Liver (tissue), 7 donors: ENCODE measurements at regions not wholly inside any gene's neighbourhood (a gene's known extent, or its start where the extent isn't known, plus 50 kb on each side); places are given as distances from the start of the nearest gene placed in this dataset.

ENCODE experiments used
- DNase-seq: peaks from one replicate; pipeline ENCODE4 v3.0.0-alpha.2; 2017; ENCODE audit warnings: low spot score
- H3K27ac ChIP-seq, 2 donors: one replicate each; pipeline ENCODE4 v1.7.0; 2013; ENCODE audit warnings: inconsistent platforms in 2 of 2, low read length in 2 of 2, control low read depth in 1 of 2, low read depth in 1 of 2, mild to moderate bottlenecking in 1 of 2
- H3K27me3 ChIP-seq, 4 donors: one replicate each; pipeline versions ENCODE4 v1.6.1 to v1.7.0; 2013; ENCODE audit warnings: low read length in 3 of 4, inconsistent platforms in 1 of 4, mild to moderate bottlenecking in 1 of 4, moderate library complexity in 1 of 4; ENCODE audit not compliant: control insufficient read depth in 4 of 4, insufficient read depth in 4 of 4
- H3K36me3 ChIP-seq, 4 donors: one replicate each; pipeline versions ENCODE4 v1.6.1 to v1.7.0; 2013; ENCODE audit warnings: low read length in 3 of 4, mild to moderate bottlenecking in 3 of 4, low read depth in 1 of 4, moderate library complexity in 1 of 4; ENCODE audit not compliant: control insufficient read depth in 4 of 4, insufficient read depth in 3 of 4
- H3K4me1 ChIP-seq, 4 donors: one replicate each; pipeline versions ENCODE4 v1.6.1 to v1.7.0; 2013; ENCODE audit warnings: low read length in 3 of 4, mild to moderate bottlenecking in 3 of 4, moderate library complexity in 1 of 4; ENCODE audit not compliant: control insufficient read depth in 4 of 4, insufficient read depth in 4 of 4
- H3K4me3 ChIP-seq, 3 donors: one replicate each; pipeline versions ENCODE4 v1.6.1 to v1.7.0; 2013; ENCODE audit warnings: low read length in 3 of 3, control low read depth in 1 of 3, low read depth in 1 of 3, mild to moderate bottlenecking in 1 of 3
- H3K9ac ChIP-seq, 2 donors: one replicate each; pipeline ENCODE4 v1.7.0; 2013; ENCODE audit warnings: low read length in 2 of 2, mild to moderate bottlenecking in 2 of 2, moderate library complexity in 2 of 2, control low read depth in 1 of 2, low read depth in 1 of 2
- H3K9me3 ChIP-seq, 4 donors: one replicate each; pipeline versions ENCODE4 v1.6.1 to v1.7.0; 2013; ENCODE audit warnings: low read length in 3 of 4; ENCODE audit not compliant: control insufficient read depth in 4 of 4
- EGR1 ChIP-seq, 2 donors: IDR thresholded peaks; 2 replicates each; pipeline ENCODE4 v1.6.1; 2016 to 2018; ENCODE audit warnings: antibody characterized with exemption in 2 of 2, low read depth in 2 of 2
- FOXA1 ChIP-seq: IDR thresholded peaks from 2 replicates; pipeline ENCODE4 v1.6.1; 2016; ENCODE audit warnings: antibody characterized with exemption
- GABPA ChIP-seq, 2 donors: IDR thresholded peaks in 1 of 2; conservative IDR thresholded peaks in 1 of 2; 2 replicates each; pipeline ENCODE4 v1.6.1; 2016; ENCODE audit warnings: antibody characterized with exemption in 2 of 2, mild to moderate bottlenecking in 1 of 2, moderate library complexity in 1 of 2
- HNF4A ChIP-seq, 2 donors: conservative IDR thresholded peaks; 2 replicates each; pipeline ENCODE4 v1.6.1; 2016; ENCODE audit warnings: antibody characterized with exemption in 2 of 2, mild to moderate bottlenecking in 2 of 2
- HNF4G ChIP-seq: IDR thresholded peaks from 2 replicates; pipeline ENCODE4 v1.6.1; 2016; ENCODE audit warnings: antibody characterized with exemption
- MAX ChIP-seq: IDR thresholded peaks from 2 replicates; pipeline ENCODE4 v1.6.1; 2016; ENCODE audit warnings: antibody characterized with exemption
- NR2F2 ChIP-seq: IDR thresholded peaks from 2 replicates; pipeline ENCODE4 v1.6.1; 2016; ENCODE audit warnings: antibody characterized with exemption
- RAD21 ChIP-seq, 2 donors: IDR thresholded peaks; 2 replicates each; pipeline ENCODE4 v1.6.1; 2016; ENCODE audit warnings: antibody characterized with exemption in 2 of 2, mild to moderate bottlenecking in 2 of 2
- REST ChIP-seq: IDR thresholded peaks from 2 replicates; pipeline ENCODE4 v1.6.1; 2016; ENCODE audit warnings: antibody characterized with exemption, mild to moderate bottlenecking
- RXRA ChIP-seq, 2 donors: IDR thresholded peaks; 2 replicates each; pipeline ENCODE4 v1.6.1; 2017 to 2018; ENCODE audit warnings: antibody characterized with exemption in 2 of 2, mild to moderate bottlenecking in 1 of 2
- SP1 ChIP-seq: IDR thresholded peaks from 2 replicates; pipeline ENCODE4 v1.6.1; 2018; ENCODE audit warnings: antibody characterized with exemption, mild to moderate bottlenecking
- TAF1 ChIP-seq: conservative IDR thresholded peaks from 2 replicates; pipeline ENCODE4 v1.6.1; 2016; ENCODE audit warnings: antibody characterized with exemption, mild to moderate bottlenecking
- YY1 ChIP-seq: IDR thresholded peaks from 2 replicates; pipeline ENCODE4 v1.6.1; 2016; ENCODE audit warnings: antibody characterized with exemption, mild to moderate bottlenecking
- ZBTB33 ChIP-seq: IDR thresholded peaks from 2 replicates; pipeline ENCODE4 v1.6.1; 2016; ENCODE audit warnings: antibody characterized with exemption
- WGBS: extraction: QIAGEN DNeasy Blood & Tissue Kit; methylation state at CpG from one replicate; pipeline ENCODE4 v1.1.7; 2013; 5-methylcytosine and 5-hydroxymethylcytosine counted together
- donor health status: healthy.
- donor health status: healthy.
- donor health status: healthy.
- donor health status: healthy.

DNA sequence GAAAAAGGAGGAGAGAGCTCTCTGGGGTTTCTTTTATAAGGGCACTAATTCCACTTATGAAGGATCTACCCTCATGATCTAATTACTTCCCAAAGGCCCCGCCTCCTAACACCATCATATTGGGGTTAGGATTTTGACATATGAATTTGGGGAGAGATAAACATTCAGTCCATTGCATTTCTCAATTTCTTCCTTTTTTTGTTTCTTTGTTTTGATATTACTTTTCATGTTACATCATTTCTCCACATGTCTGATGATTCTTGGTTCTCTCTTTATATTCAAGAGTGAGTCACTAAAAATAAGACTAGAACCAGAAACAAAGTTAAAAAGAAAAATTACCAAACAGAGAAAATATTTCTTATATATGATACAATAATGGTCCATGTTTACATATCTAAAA lies 63.2 kb upstream of the DUSP10 start (continued):
- TF ChIP-seq ZBTB33 (no peak), RAD21 (IDR thresholded peaks at IDR 0.05) (no peak), YY1 (no peak), MAX (no peak), FOXA1 (no peak)

- H3K9ac ChIP-seq, result no peak overlapping the region
- no peak for DNase-seq
- H3K27ac ChIP-seq, result no peak overlapping the region
- no peak overlapping the region for H3K4me3 ChIP-seq
- H3K4me1 ChIP-seq, result no peaks in the 10 kb centered on the region
- H3K27me3 ChIP-seq, result no peaks in the 10 kb centered on the region
- 75% methylated on average over 3 of the region's 3 CpGs for WGBS
- TF ChIP-seq REST (no peak), ZBTB33 (no peak), NR2F2 (no peak), GABPA (IDR thresholded peaks at IDR 0.05 in 1 of 2, conservative IDR thresholded peaks at IDR 0.05 in 1 of 2) (no peak), HNF4A (conservative IDR thresholded peaks at IDR 0.05) (no peak)
- no peaks in the 10 kb centered on the region for H3K36me3 ChIP-seq
- peaks cover 0 to 2% (median 0%) of the 10 kb centered on the region in 4 donors for H3K9me3 ChIP-seq
Observed at GRCh38 chr1:221804303-221804702, 62.4 kb upstream of the DUSP10 start.

DNA sequence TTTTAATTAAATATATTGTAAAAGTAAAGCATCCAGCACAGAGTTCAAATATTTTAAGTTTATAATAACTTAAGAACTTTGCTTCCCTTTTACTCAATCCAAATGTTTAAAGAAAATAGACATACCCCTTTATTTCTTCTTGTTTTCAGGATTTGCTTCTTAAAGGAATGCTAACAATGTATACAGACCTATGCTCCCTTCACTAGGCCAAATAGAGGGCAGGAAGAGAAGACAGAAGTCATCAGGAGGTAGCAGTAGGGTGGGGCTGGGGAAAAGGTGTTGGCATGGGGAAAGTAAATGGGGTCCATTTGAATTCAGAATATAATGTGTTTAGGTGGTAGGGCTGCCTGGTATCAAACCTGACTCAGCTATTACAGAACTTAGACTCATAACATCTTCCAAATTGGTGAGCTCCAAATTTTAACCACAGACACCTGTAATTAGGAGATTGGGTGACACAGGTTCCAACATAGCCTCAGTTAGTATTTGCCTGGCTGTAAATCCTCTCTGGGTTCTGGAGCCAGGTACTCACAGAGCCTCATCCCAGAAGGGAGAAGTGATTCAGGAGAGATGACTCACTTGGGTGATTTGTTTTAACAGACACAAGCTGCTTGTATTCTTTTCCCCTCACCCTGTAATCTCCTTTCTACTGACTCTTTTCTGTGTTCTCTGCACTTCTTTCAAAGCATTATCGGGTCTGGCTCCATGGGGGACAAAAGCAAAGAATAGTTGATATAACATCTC lies 60.1 kb upstream of the DUSP10 start:
- H3K36me3 ChIP-seq, result no peaks in the 10 kb centered on the region
- H3K27ac ChIP-seq, result no peak overlapping the region
- no peak for DNase-seq
- WGBS, result 68% methylated on average over 1 of the region's 1 CpG
- H3K27me3 ChIP-seq, result no peaks in the 10 kb centered on the region
- H3K4me3 ChIP-seq, result no peak overlapping the region
- H3K4me1 ChIP-seq, result no peaks in the 10 kb centered on the region
- H3K9ac ChIP-seq, result no peak overlapping the region
- H3K9me3 ChIP-seq, result peaks cover 0 to 2% (median 0%) of the 10 kb centered on the region in 4 donors
- TF ChIP-seq EGR1 (IDR thresholded peaks at IDR 0.05; ENCODE audit: low read depth in 2 of 2) (no peak), HNF4G (no peak), TAF1 (no peak), RXRA (IDR thresholded peaks at IDR 0.05) (no peak), HNF4A (conservative IDR thresholded peaks at IDR 0.05) (no peak), MAX (no peak), REST (no peak), ZBTB33 (no peak), FOXA1 (no peak), GABPA (IDR thresholded peaks at IDR 0.05 in 1 of 2, conservative IDR thresholded peaks at IDR 0.05 in 1 of 2) (no peak), YY1 (no peak), SP1 (no peak)
